Osteocyte (in vitro differentiated cells): ENCODE measurements at regions not wholly inside any gene's neighbourhood (a gene's known extent, or its start where the extent isn't known, plus 50 kb on each side); places are given as distances from the start of the nearest gene placed in this dataset.

ENCODE experiments used
- DNase-seq: peaks from one replicate; pipeline ENCODE4 v3.0.0; 2021; ENCODE audit warnings: mixed read lengths; ENCODE audit not compliant: unreplicated experiment; ENCODE audit errors: extremely low spot score
- H3K27ac Mint-ChIP-seq: one replicate; pipeline ENCODE4 v1.8.0; 2021; ENCODE audit warnings: mild to moderate bottlenecking, mixed read lengths; ENCODE audit not compliant: unreplicated experiment
- H3K27me3 Mint-ChIP-seq: one replicate; pipeline ENCODE4 v1.8.0; 2021; ENCODE audit warnings: mixed read lengths; ENCODE audit not compliant: unreplicated experiment
- H3K36me3 Mint-ChIP-seq: one replicate; pipeline ENCODE4 v1.8.0; 2021; ENCODE audit warnings: mixed read lengths; ENCODE audit not compliant: unreplicated experiment
- H3K4me1 Mint-ChIP-seq: one replicate; pipeline ENCODE4 v1.8.0; 2021; ENCODE audit warnings: mixed read lengths; ENCODE audit not compliant: unreplicated experiment
- H3K4me3 Mint-ChIP-seq: one replicate; pipeline ENCODE4 v1.8.0; 2021; ENCODE audit warnings: mild to moderate bottlenecking, moderate library complexity, mixed read lengths; ENCODE audit not compliant: unreplicated experiment
- H3K9me3 Mint-ChIP-seq: one replicate; pipeline ENCODE4 v1.8.0; 2021; ENCODE audit warnings: mixed read lengths; ENCODE audit not compliant: unreplicated experiment
- CTCF ChIP-seq: fragments of 200-600 bp; sonication (generic); IDR thresholded peaks from 2 replicates; pipeline ENCODE4 v1.5.0; 2021; ENCODE audit warnings: antibody characterized with exemption, mild to moderate bottlenecking, moderate library complexity

DNA sequence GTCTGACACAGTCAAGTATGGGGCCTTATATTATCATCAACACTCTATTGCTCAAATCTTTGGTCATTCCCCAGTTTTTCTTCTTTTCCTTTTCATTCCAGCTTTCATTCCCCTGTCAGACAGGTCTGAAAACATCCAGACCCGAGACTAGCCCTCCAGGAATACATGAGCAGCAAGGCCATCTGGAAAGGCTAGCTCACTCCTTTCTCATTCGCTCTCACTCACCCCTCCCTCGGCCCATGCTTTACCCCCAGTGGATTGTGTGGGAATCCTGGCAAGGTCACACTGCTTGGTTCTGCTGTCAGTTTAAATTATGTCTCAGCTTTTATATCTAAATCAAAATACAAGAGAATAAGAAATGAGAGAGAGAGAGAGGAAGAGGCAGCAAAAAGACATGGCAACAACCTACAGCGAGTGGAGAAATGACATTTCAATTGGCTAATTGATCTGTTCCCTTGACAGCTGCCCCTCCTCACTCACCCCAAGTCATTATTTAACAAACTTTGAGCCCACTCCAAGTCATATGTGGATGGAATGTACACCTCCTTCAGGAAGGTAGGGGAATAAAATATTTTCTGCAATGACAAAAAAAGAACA, 962.2 kb downstream of the TUSC7 start:
- no peak for DNase-seq
- Mint-ChIP-seq H3K27me3 (peaks cover 40% of the 10 kb centered on the region), H3K4me1 (peaks cover 13% of the 10 kb centered on the region), H3K27ac (peak overlapping the region; percentile 77), H3K9me3 (no peaks in the 10 kb centered on the region), H3K36me3 (no peaks in the 10 kb centered on the region), H3K4me3 (no peak overlapping the region)
- no peak for TF ChIP-seq CTCF

DNA sequence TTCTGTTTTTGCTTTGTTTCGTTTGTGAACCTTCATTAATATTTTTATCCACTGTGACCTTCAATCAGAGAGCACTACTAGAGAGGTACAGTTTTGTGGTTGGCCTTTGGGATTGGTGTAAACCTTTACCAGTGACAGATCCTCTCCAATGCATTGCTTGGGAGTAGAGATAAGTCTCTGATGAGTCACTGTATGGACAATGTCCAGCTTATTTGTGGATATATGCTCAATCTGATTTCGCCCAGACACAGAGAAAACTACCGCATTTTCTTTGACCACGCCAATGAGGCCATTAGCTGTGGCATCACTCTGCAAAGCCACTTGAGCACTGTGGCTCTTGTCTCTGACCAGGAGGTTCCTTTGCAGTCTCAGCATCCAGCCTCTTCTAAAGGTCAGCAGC, 964.7 kb downstream of the TUSC7 start:
- Mint-ChIP-seq H3K36me3 (no peaks in the 10 kb centered on the region), H3K27ac (no peak overlapping the region), H3K9me3 (no peaks in the 10 kb centered on the region), H3K4me1 (peaks cover 13% of the 10 kb centered on the region), H3K27me3 (peaks cover 20% of the 10 kb centered on the region), H3K4me3 (no peak overlapping the region)
- DNase-seq = no peak
- TF ChIP-seq CTCF = no peak

GRCh38 chr3:117681619-117682018, 972.0 kb downstream of the TUSC7 start:
- DNase-seq = no peak
- TF ChIP-seq CTCF = no peak
- H3K4me3 Mint-ChIP-seq = no peak overlapping the region
- no peaks in the 10 kb centered on the region for H3K36me3 Mint-ChIP-seq
- H3K27ac Mint-ChIP-seq = no peak overlapping the region
- no peaks in the 10 kb centered on the region for H3K9me3 Mint-ChIP-seq
- peaks cover 8% of the 10 kb centered on the region for H3K27me3 Mint-ChIP-seq
- peaks cover 4% of the 10 kb centered on the region for H3K4me1 Mint-ChIP-seq

DNA sequence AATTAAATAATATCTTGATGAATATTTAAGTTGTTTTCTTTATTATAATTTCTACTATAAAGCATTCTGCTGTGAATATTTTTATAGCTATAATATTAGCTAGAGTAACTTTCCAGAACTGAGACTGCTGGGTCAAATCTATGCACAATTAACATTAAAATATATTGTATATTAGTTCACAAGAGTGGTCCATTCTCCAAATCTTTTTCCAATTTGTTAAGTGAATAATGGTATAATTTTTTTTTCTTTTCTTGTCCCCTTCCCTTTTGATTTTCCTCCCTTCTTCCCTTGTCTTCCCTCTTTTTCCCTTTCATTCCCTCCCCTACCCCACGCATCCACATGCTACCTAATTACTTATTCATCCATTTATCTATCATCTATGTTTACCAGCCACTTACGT, 977.5 kb downstream of the TUSC7 start:
- no peak for DNase-seq
- no peaks in the 10 kb centered on the region for H3K36me3 Mint-ChIP-seq
- peaks cover 18% of the 10 kb centered on the region for H3K27me3 Mint-ChIP-seq

GRCh38 chr3:117688583-117688982, 979.0 kb downstream of the TUSC7 start:
- Mint-ChIP-seq H3K9me3 (no peaks in the 10 kb centered on the region), H3K27ac (no peak overlapping the region), H3K4me3 (no peak overlapping the region), H3K36me3 (no peaks in the 10 kb centered on the region), H3K27me3 (peaks cover 18% of the 10 kb centered on the region), H3K4me1 (no peaks in the 10 kb centered on the region)
- DNase-seq = no peak
- TF ChIP-seq CTCF = no peak

More for the DNA sequence above, 977.5 kb downstream of the TUSC7 start:
- H3K4me1 Mint-ChIP-seq = no peaks in the 10 kb centered on the region
- no peak overlapping the region for H3K27ac Mint-ChIP-seq
- H3K4me3 Mint-ChIP-seq = no peak overlapping the region
- no peak for TF ChIP-seq CTCF
- no peaks in the 10 kb centered on the region for H3K9me3 Mint-ChIP-seq
